Fibroblast of villous mesenchyme (primary cell): ENCODE measurements at regions not wholly inside any gene's neighbourhood (a gene's known extent, or its start where the extent isn't known, plus 50 kb on each side); places are given as distances from the start of the nearest gene placed in this dataset.
"Not testable (repeated sequence)": the region's sequence is repeated elsewhere in the genome, so short reads cannot be mapped to it uniquely, and the experiment has no call there.

Source experiments
- DNase-seq: peaks from one replicate; pipeline ENCODE4 v3.0.0-alpha.2; 2010; ENCODE audit warnings: low read depth
- H3K4me3 ChIP-seq: 2 replicates; pipeline ENCODE4 v1.5.1; 2011; ENCODE audit warnings: low read depth, mild to moderate bottlenecking, low read length
- TF ChIP-seq, protein P1 (sequence below): IDR thresholded peaks from 2 replicates; pipeline ENCODE4 v1.5.1; 2012; ENCODE audit warnings: low read depth, mild to moderate bottlenecking, low read length; ENCODE audit not compliant: insufficient read depth

DNA sequence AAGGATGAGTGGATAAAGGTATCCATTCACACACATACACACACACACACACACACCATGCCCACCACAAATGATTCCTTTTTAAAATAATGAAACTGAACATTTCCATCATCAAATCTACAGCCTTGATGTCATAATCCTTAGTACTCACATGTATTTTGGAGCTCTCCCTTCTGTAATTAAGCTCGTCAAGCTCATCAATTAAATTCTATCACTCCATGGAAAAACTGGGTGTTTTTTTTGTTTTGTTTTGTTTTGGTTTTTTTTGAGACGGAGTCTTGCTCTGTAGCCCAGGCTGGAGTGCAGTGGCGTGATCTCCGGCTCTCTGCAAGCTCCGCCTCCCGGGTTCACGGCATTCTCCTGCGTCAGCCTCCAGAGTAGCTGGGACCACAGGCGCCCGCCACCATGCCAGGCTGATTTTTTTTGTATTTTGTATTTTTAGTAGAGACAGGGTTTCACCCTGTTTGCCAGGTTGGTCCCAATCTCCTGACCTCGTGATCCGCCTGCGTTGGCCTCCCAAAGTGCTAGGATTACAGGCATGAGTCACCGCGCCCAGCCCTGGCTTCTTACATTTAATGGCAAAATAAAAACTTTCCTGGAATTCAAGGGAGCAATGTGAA lies 78.6 kb upstream of the RGPD4 start:
- DNase-seq: no peak
- TF ChIP-seq, protein P1, sequence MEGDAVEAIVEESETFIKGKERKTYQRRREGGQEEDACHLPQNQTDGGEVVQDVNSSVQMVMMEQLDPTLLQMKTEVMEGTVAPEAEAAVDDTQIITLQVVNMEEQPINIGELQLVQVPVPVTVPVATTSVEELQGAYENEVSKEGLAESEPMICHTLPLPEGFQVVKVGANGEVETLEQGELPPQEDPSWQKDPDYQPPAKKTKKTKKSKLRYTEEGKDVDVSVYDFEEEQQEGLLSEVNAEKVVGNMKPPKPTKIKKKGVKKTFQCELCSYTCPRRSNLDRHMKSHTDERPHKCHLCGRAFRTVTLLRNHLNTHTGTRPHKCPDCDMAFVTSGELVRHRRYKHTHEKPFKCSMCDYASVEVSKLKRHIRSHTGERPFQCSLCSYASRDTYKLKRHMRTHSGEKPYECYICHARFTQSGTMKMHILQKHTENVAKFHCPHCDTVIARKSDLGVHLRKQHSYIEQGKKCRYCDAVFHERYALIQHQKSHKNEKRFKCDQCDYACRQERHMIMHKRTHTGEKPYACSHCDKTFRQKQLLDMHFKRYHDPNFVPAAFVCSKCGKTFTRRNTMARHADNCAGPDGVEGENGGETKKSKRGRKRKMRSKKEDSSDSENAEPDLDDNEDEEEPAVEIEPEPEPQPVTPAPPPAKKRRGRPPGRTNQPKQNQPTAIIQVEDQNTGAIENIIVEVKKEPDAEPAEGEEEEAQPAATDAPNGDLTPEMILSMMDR: no peak
- no peak overlapping the region for H3K4me3 ChIP-seq

DNA sequence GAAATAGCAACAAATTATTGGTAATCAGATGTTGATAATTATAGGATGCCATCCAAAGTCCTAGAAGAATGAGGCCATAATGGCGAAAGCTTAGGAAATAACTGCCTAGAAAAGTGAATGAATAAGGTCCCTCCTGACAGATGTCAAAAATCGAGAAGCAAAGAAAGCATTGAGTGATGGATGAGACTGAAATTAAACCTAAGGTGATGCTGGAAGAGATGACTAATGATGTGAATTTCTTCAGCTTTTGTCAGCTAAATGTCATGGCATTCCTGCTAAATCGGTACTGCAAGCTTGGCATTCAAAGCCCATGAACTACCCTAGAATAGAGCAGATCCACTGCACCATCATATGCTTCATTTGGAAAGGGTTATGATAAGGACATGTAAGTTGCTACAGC lies 74.8 kb upstream of the RGPD4 start:
- TF ChIP-seq, protein P1: no peak
- H3K4me3 ChIP-seq: no peak overlapping the region
- no peak for DNase-seq

DNA sequence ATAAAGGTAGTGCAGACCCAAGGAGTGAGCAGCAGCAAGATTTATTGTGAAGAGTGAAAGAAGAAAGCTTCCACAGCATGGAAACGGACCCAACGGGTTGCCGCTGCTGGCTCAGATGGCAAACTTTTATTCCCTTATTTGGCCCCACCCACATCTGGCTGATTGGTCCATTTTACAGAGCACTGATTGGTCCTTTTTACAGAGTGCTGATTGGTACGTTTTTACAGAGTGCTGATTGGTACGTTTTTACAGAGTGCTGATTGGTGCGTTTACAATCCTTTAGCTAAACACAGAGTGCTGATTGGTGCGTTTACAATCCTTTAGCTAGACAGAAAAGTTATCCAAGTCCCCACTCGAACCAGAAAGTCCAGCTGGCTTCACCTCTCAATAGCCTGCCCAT lies 72.9 kb upstream of the RGPD4 start:
- not testable (repeated sequence) for H3K4me3 ChIP-seq, DNase-seq

DNA sequence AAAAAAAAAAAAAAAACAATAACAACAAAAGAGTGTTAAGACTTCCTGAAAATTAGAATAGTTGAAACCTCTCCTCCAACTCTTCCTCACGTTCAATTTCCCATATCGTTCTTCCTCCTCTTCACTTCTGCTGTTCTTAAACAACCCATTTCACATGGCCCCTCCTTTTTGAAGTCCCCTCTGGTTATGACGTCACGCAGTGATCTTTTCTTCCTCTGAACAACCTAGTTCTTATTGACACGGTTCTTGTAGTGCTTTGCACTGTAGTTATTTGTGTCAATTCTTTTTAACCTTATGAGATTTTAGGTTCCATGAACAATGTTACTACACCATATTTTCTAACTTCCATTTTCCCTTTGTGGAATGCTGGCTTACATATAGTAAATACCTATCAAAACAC lies 69.5 kb upstream of the RGPD4 start:
- TF ChIP-seq, protein P1: no peak
- DNase-seq: no peak
- no peak overlapping the region for H3K4me3 ChIP-seq

DNA sequence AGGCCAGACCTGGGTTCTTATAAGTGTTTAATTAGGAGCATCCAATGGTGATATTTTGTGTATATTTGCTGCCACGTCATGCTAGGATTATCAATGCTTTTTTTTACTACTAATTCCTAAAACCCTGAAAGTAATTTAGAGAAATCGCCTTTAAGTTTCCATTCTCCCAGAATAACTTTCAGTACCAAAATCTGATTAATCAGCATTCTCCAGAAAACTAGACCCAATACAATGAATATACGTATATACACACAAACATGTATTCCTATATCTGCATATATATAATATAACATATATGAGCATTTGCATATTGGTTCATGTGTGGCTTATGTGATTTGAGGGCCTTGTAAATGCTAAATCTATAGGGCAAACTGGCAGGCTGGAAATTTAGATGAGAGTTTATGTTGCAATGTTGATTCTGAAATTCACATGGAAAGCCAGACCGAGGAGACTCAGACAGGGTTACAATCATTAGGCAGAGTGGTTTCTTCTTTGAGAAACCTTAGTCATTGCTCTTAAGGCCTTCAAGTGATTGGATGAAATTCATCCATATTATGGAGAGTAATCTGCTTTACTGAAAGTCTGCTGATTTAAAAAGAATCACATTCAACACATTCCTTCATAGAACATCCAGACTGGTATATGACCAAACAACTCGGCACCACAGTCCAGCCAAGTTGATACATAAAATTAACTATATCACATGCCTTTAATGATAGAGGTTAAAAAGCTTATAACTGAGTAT lies 65.9 kb upstream of the RGPD4 start:
- TF ChIP-seq, protein P1: no peak
- no peak for DNase-seq
- no peak overlapping the region for H3K4me3 ChIP-seq

DNA sequence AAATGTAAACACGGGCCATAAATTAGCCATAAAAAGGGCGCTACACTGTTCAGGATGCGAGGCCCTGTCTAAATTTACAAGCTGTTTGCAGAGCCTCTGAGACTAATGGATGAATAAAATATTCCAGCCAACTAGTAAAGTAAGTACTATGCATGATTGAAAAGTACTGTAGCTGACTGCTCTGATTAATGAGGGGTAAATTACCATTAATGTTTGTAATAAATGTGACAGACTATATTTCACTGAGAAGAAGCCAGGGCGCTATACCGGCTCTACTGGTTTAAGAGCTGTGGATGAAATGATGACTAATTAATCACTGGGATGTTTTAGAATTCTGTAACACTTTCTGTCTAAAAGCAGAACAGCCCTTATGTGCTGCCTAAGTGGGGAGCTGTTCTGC lies 54.3 kb upstream of the RGPD4 start:
- H3K4me3 ChIP-seq: no peak overlapping the region
- TF ChIP-seq, protein P1: no peak
- DNase-seq: no peak

DNA sequence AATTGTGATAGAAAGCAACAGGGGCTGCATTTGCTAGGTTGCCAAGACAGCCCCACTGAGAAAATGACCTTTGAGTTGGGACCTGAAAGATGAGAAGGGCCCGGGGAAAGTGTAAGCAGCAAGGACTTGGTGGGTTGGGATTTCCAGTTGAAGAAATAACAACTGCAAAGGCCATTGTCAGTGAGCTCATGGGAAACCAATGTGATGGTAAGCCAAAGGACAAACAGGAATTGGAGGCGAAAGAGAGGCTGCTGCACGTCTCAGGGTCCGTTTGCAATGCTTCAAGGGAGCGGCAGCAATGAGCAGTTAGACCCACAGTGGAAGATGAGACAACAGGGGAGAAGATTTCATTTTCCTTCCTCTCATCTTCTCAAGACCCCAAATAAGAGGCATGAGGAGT lies 51.5 kb upstream of the RGPD4 start:
- TF ChIP-seq, protein P1: no peak
- no peak for DNase-seq
- no peak overlapping the region for H3K4me3 ChIP-seq
